Fibroblast of the aortic adventitia (primary cell): ENCODE measurements at regions not wholly inside any gene's neighbourhood (a gene's known extent, or its start where the extent isn't known, plus 50 kb on each side); places are given as distances from the start of the nearest gene placed in this dataset.
A peak's percentile ranks its signal among the peaks of the same experiment; 100 is the strongest.

Experiments
- DNase-seq: peaks from one replicate; pipeline ENCODE4 v3.0.0-alpha.2; 2010; ENCODE audit warnings: low read depth
- H3K4me3 ChIP-seq: 2 replicates; pipeline ENCODE4 v1.5.1; 2011; ENCODE audit warnings: low read depth, mild to moderate bottlenecking, control low read depth, low read length, moderate library complexity
- CTCF ChIP-seq: IDR thresholded peaks from 2 replicates; pipeline ENCODE4 v1.5.1; 2011; ENCODE audit warnings: mild to moderate bottlenecking, low read length, control low read depth, inconsistent platforms; ENCODE audit not compliant: insufficient read depth

GRCh38 chr15:39391230-39391629, 189.6 kb upstream of the THBS1 start:
- peak; percentile 40 for DNase-seq

GRCh38 chr15:39392469-39393047, 188.3 kb upstream of the THBS1 start:
- TF ChIP-seq CTCF = no peak
- H3K4me3 ChIP-seq = no peak overlapping the region
- no peak for DNase-seq

More at GRCh38 chr15:39391230-39391629, 189.6 kb upstream of the THBS1 start:
- TF ChIP-seq CTCF = no peak
- H3K4me3 ChIP-seq = no peak overlapping the region

- no peak for TF ChIP-seq CTCF
- H3K4me3 ChIP-seq = no peak overlapping the region
- DNase-seq = no peak
Observed at GRCh38 chr15:39393575-39394335, 187.1 kb upstream of the THBS1 start.

- no peak overlapping the region for H3K4me3 ChIP-seq
- no peak for TF ChIP-seq CTCF
Observed at GRCh38 chr15:39394496-39394895, 186.4 kb upstream of the THBS1 start.

GRCh38 chr15:39396979-39397615, 183.8 kb upstream of the THBS1 start:
- no peak overlapping the region for H3K4me3 ChIP-seq
- DNase-seq = no peak
- TF ChIP-seq CTCF = no peak

More at GRCh38 chr15:39394496-39394895, 186.4 kb upstream of the THBS1 start:
- no peak for DNase-seq

- no peak for TF ChIP-seq CTCF
- DNase-seq = no peak
- no peak overlapping the region for H3K4me3 ChIP-seq
Observed at GRCh38 chr15:39397883-39398282, 183.0 kb upstream of the THBS1 start.
